Neural progenitor cell (in vitro differentiated cells): ENCODE measurements at regions not wholly inside any gene's neighbourhood (a gene's known extent, or its start where the extent isn't known, plus 50 kb on each side); places are given as distances from the start of the nearest gene placed in this dataset.

Experiments used
- DNase-seq: peaks from one replicate; pipeline ENCODE4 v3.0.0-alpha.2; 2016; ENCODE audit warnings: low spot score
- H2AFZ ChIP-seq: fragments of 200-600 bp; sonication (generic); replicated peaks from 2 replicates; pipeline ENCODE4 v1.6.1; 2016; ENCODE audit warnings: antibody characterized with exemption
- H3F3A ChIP-seq: fragments of 200-600 bp; sonication (generic); 2 replicates; pipeline ENCODE4 v1.6.1; 2016; ENCODE audit warnings: antibody characterized with exemption, low read depth
- H3K27ac ChIP-seq: fragments of 200-600 bp; sonication (generic); 2 replicates; pipeline ENCODE4 v1.5.1; 2016; ENCODE audit warnings: mild to moderate bottlenecking
- H3K27me3 ChIP-seq: fragments of 200-600 bp; sonication (generic); 2 replicates; pipeline ENCODE4 v1.6.1; 2016; ENCODE audit warnings: mild to moderate bottlenecking, moderate library complexity
- H3K36me3 ChIP-seq: fragments of 200-600 bp; sonication (generic); 2 replicates; pipeline ENCODE4 v1.5.1; 2016
- H3K4me1 ChIP-seq: fragments of 200-600 bp; sonication (generic); 2 replicates; pipeline ENCODE4 v1.6.1; 2016; ENCODE audit warnings: mixed run types
- H3K4me2 ChIP-seq: fragments of 200-600 bp; sonication (generic); 2 replicates; pipeline ENCODE4 v1.6.1; 2016
- H3K4me3 ChIP-seq: fragments of 200-600 bp; sonication (generic); 2 replicates; pipeline ENCODE4 v1.5.1; 2016
- H3K79me2 ChIP-seq: fragments of 200-600 bp; sonication (generic); 2 replicates; pipeline ENCODE4 v1.6.1; 2016; ENCODE audit warnings: low read depth
- H3K9ac ChIP-seq: fragments of 200-600 bp; sonication (generic); 2 replicates; pipeline ENCODE4 v1.6.1; 2016
- H3K9me3 ChIP-seq: fragments of 200-600 bp; sonication (generic); 2 replicates; pipeline ENCODE4 v1.5.1; 2016; ENCODE audit warnings: low read depth
- H4K20me1 ChIP-seq: fragments of 200-600 bp; sonication (generic); 2 replicates; pipeline ENCODE4 v1.6.1; 2016; ENCODE audit warnings: low read depth
- H3K27ac Mint-ChIP-seq: 3 replicates; pipeline ENCODE4 v1.8.0; 2021; ENCODE audit warnings: mixed read lengths
- H3K27me3 Mint-ChIP-seq: 2 replicates; pipeline ENCODE4 v1.8.0; 2022; ENCODE audit warnings: low read depth, mild to moderate bottlenecking, inconsistent platforms, moderate library complexity, mixed read lengths; ENCODE audit not compliant: insufficient read depth
- H3K36me3 Mint-ChIP-seq: 3 replicates; pipeline ENCODE4 v1.8.0; 2021; ENCODE audit warnings: mixed read lengths
- H3K4me1 Mint-ChIP-seq: 3 replicates; pipeline ENCODE4 v1.8.0; 2021; ENCODE audit warnings: mixed read lengths
- H3K4me3 Mint-ChIP-seq: 3 replicates; pipeline ENCODE4 v1.8.0; 2021; ENCODE audit warnings: mild to moderate bottlenecking, moderate library complexity, mixed read lengths
- H3K9me3 Mint-ChIP-seq: 3 replicates; pipeline ENCODE4 v1.8.0; 2020; ENCODE audit warnings: mixed read lengths
- EZH2 ChIP-seq: fragments of 200-600 bp; sonication (generic); IDR thresholded peaks from 2 replicates; pipeline ENCODE4 v1.6.1; 2017; ENCODE audit warnings: antibody characterized with exemption, mild to moderate bottlenecking, moderate library complexity
- EZH2phosphoT487 ChIP-seq: fragments of 200-600 bp; sonication (generic); IDR thresholded peaks from 2 replicates; pipeline ENCODE4 v1.6.1; 2017; ENCODE audit warnings: antibody characterized with exemption
- TF ChIP-seq, protein P1 (sequence below): fragments of 200-600 bp; sonication (generic); IDR thresholded peaks from 2 replicates; pipeline ENCODE4 v1.5.1; 2017; ENCODE audit warnings: antibody characterized with exemption, mild to moderate bottlenecking

- H3K27me3 ChIP-seq, result no peaks in the 10 kb centered on the region
- Mint-ChIP-seq H3K9me3 (no peaks in the 10 kb centered on the region), H3K36me3 (no peaks in the 10 kb centered on the region), H3K4me3 (no peak overlapping the region), H3K27me3 (peaks cover 3% of the 10 kb centered on the region), H3K4me1 (peaks cover 4% of the 10 kb centered on the region), H3K27ac (no peak overlapping the region)
- no peaks in the 10 kb centered on the region for H3K9me3 ChIP-seq
- DNase-seq, result no peak
- no peak overlapping the region for H3K9ac ChIP-seq
- H3K4me2 ChIP-seq, result no peak overlapping the region
- no peaks in the 10 kb centered on the region for H3K36me3 ChIP-seq
- H3K4me1 ChIP-seq, result peaks cover 19% of the 10 kb centered on the region
- no peak overlapping the region for H3K27ac ChIP-seq
- no peaks in the 10 kb centered on the region for H4K20me1 ChIP-seq
- H3K79me2 ChIP-seq, result no peaks in the 10 kb centered on the region
- TF ChIP-seq, protein P1, sequence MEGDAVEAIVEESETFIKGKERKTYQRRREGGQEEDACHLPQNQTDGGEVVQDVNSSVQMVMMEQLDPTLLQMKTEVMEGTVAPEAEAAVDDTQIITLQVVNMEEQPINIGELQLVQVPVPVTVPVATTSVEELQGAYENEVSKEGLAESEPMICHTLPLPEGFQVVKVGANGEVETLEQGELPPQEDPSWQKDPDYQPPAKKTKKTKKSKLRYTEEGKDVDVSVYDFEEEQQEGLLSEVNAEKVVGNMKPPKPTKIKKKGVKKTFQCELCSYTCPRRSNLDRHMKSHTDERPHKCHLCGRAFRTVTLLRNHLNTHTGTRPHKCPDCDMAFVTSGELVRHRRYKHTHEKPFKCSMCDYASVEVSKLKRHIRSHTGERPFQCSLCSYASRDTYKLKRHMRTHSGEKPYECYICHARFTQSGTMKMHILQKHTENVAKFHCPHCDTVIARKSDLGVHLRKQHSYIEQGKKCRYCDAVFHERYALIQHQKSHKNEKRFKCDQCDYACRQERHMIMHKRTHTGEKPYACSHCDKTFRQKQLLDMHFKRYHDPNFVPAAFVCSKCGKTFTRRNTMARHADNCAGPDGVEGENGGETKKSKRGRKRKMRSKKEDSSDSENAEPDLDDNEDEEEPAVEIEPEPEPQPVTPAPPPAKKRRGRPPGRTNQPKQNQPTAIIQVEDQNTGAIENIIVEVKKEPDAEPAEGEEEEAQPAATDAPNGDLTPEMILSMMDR, result no peak
- no peak for TF ChIP-seq EZH2
- no peak for TF ChIP-seq EZH2phosphoT487
- H3F3A ChIP-seq, result peaks cover 9% of the 10 kb centered on the region
- no peak overlapping the region for H2AFZ ChIP-seq
- H3K4me3 ChIP-seq, result no peak overlapping the region
Observed at GRCh38 chr15:96599268-96599667, 268.8 kb downstream of the NR2F2 start.

GRCh38 chr15:96600350-96600749, 269.9 kb downstream of the NR2F2 start:
- no peaks in the 10 kb centered on the region for H3K27me3 Mint-ChIP-seq
- H3K27ac Mint-ChIP-seq, result no peak overlapping the region
- Histone ChIP-seq H3K27me3 (no peaks in the 10 kb centered on the region), H3K9me3 (no peaks in the 10 kb centered on the region), H3K4me2 (no peak overlapping the region), H3K36me3 (no peaks in the 10 kb centered on the region), H3K79me2 (no peaks in the 10 kb centered on the region), H3K4me3 (no peak overlapping the region), H3K9ac (no peak overlapping the region), H4K20me1 (no peaks in the 10 kb centered on the region), H3F3A (peaks cover 3% of the 10 kb centered on the region), H3K4me1 (peaks cover 9% of the 10 kb centered on the region), H3K27ac (no peak overlapping the region), H2AFZ (no peak overlapping the region)
- no peak for TF ChIP-seq EZH2
- TF ChIP-seq, protein P1, result no peak
- H3K4me1 Mint-ChIP-seq, result no peaks in the 10 kb centered on the region
- no peaks in the 10 kb centered on the region for H3K9me3 Mint-ChIP-seq
- DNase-seq, result no peak
- no peaks in the 10 kb centered on the region for H3K36me3 Mint-ChIP-seq
- no peak overlapping the region for H3K4me3 Mint-ChIP-seq

DNA sequence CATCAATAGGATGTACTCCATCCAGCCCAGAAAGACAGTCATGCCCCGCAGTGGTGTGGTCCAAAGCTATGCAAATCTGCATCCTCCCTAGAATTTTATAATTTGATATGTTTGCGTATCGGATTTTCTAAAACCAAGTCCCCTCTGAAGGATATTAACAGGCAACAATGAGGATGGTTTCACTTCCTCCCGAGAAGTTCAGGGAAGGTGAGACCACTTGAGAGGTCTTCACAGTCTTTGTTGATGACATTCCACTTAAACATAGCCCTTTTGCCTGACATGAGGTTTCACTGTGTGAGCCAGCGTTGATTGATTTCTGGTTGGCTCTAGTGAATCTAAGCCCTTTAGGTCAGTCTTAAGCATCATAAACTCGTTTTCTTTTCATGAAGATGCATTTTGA, 276.1 kb downstream of the NR2F2 start:
- no peak overlapping the region for H3K9ac ChIP-seq
- H3K79me2 ChIP-seq, result no peaks in the 10 kb centered on the region
- H3K27ac ChIP-seq, result no peak overlapping the region
- no peaks in the 10 kb centered on the region for H3K9me3 ChIP-seq
- H3K4me1 ChIP-seq, result no peaks in the 10 kb centered on the region
- no peaks in the 10 kb centered on the region for H3K36me3 ChIP-seq
- H2AFZ ChIP-seq, result no peak overlapping the region
- H3K4me3 Mint-ChIP-seq, result no peak overlapping the region
- no peak overlapping the region for H3K4me2 ChIP-seq
- H3F3A ChIP-seq, result no peaks in the 10 kb centered on the region
- no peaks in the 10 kb centered on the region for H3K27me3 Mint-ChIP-seq
- H3K9me3 Mint-ChIP-seq, result no peaks in the 10 kb centered on the region
- no peak for DNase-seq
- no peaks in the 10 kb centered on the region for H3K27me3 ChIP-seq
- TF ChIP-seq, protein P1, result no peak
- TF ChIP-seq EZH2phosphoT487 (no peak), EZH2 (no peak)
- H3K4me3 ChIP-seq, result no peak overlapping the region
- peaks cover under 1% of the 10 kb centered on the region for H3K4me1 Mint-ChIP-seq
- H3K36me3 Mint-ChIP-seq, result no peaks in the 10 kb centered on the region
- H3K27ac Mint-ChIP-seq, result no peak overlapping the region
- H4K20me1 ChIP-seq, result no peaks in the 10 kb centered on the region

DNA sequence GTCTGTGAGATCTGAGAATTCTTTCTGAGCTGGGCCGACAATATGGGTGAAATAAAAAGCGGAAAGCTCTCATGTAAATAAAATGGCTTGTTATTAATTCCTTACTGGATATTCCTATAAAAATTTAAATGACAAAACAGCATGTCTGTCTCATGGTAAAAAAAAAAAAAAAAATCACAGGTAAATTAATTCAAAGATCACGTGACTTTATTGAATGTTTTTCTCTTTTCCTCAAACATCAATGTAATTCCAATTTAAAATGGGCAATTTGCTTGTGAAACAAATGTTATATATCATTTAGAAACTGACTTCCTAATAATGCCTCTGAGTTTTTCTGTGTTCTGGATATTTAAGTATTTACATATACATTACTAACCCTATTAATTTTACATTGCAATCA, 280.3 kb downstream of the NR2F2 start:
- Histone ChIP-seq H3K27me3 (no peaks in the 10 kb centered on the region), H3K4me2 (no peak overlapping the region), H3K36me3 (no peaks in the 10 kb centered on the region), H2AFZ (no peak overlapping the region), H3K4me1 (no peaks in the 10 kb centered on the region), H4K20me1 (no peaks in the 10 kb centered on the region), H3K4me3 (no peak overlapping the region), H3K27ac (no peak overlapping the region), H3K79me2 (no peaks in the 10 kb centered on the region), H3K9me3 (no peaks in the 10 kb centered on the region), H3K9ac (no peak overlapping the region), H3F3A (no peaks in the 10 kb centered on the region)
- peaks cover 3% of the 10 kb centered on the region for H3K4me1 Mint-ChIP-seq
- no peak for DNase-seq
- no peak overlapping the region for H3K4me3 Mint-ChIP-seq
- peaks cover 19% of the 10 kb centered on the region for H3K9me3 Mint-ChIP-seq
- no peak overlapping the region for H3K27ac Mint-ChIP-seq
- no peak for TF ChIP-seq EZH2phosphoT487
- TF ChIP-seq EZH2, result no peak
- TF ChIP-seq, protein P1, result no peak
- H3K27me3 Mint-ChIP-seq, result peaks cover 2% of the 10 kb centered on the region
- no peaks in the 10 kb centered on the region for H3K36me3 Mint-ChIP-seq
